ENCODE measurements at regions not wholly inside any gene's neighbourhood (a gene's known extent, or its start where the extent isn't known, plus 50 kb on each side); places are given as distances from the start of the nearest gene placed in this dataset.

DNA sequence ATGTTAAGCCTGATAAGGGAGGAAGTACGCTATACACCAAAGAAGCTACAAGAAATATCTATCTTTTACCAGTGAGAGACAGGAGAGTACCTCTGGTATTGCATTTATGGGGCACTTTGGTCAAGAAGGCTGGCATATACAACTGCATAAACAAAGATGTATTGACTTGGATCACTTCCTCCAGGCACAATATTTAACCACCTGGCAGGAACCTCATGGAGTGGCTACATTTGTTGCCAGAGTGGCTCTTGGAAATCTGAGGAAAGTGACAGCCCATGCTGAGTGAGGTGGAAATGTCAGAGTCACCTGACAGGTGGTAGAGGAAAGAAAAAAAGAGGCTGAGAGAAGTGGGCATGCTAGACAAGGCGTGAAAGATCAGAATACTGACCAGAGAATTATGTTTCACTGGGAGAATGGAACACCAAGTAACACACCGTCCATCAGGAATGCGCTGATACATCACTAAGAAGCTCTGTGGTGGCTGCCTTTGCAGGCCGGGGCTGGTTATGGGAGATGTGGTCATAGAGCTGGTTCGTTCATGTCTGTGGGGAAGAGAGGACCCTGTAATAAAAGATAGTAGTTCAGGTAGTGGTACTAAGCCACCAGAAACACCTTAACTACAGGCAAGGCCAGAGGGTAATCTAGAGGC, 61.4 kb upstream of the UFL1 start (continued):
- TF ChIP-seq, protein P1, sequence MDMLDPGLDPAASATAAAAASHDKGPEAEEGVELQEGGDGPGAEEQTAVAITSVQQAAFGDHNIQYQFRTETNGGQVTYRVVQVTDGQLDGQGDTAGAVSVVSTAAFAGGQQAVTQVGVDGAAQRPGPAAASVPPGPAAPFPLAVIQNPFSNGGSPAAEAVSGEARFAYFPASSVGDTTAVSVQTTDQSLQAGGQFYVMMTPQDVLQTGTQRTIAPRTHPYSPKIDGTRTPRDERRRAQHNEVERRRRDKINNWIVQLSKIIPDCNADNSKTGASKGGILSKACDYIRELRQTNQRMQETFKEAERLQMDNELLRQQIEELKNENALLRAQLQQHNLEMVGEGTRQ (IDR thresholded peaks at IDR 0.05; ENCODE audit: low read depth, low read length): no peak
- TF ChIP-seq, protein P1 (CRISPR knock-in tag; IDR thresholded peaks at IDR 0.05; ENCODE audit: borderline replicate concordance): no peak
- no peak for TF ChIP-seq HMG20A (CRISPR knock-in tag; IDR thresholded peaks at IDR 0.05; ENCODE audit: borderline replicate concordance)
- TF ChIP-seq ZNF589 (CRISPR knock-in tag; conservative IDR thresholded peaks at IDR 0.05): no peak

DNA sequence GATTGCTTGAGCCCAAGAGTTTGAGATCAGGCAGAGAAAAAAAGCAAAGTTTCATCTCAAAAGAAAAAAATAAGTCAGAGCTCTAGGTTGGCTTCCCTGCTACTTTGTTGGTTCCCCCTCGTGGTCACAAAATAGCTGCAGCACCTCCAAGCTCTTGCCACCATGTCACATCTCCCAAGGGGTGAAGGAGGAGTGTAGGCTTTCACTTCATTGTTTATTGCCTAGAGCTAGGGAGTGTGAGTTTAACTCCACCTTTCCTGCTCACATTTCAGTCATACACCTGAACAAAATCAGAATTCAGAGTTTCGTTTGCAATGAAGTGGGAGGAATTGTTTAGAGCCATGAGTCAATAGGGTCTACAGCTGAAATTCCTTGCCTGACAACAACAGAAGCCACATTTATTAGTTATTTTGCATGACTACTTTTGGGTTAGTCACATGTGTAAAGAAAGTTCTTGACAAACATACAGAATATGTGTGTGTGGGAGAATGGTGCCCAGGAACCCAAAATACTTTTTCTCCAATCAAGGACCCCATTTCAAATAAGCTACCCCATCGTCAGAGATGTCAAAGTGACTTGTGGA, 56.2 kb upstream of the UFL1 start:
- Histone ChIP-seq H4K20me1 (ENCODE audit: insufficient read depth, low read length) (no peaks in the 10 kb centered on the region), H3K4me2 (ENCODE audit: low read depth, low read length) (no peak overlapping the region), H3K4me1 (ENCODE audit: insufficient read depth, low read length) (no peaks in the 10 kb centered on the region), H2AFZ (ENCODE audit: low read length) (no peak overlapping the region), H3K36me3 (replicated peaks in 1 of 2; ENCODE audit: control insufficient read depth in 1 of 2, insufficient read depth in 2 of 2, low read length in 2 of 2) (no peaks in the 10 kb centered on the region), H3K9me3 (ENCODE audit: low read length) (no peaks in the 10 kb centered on the region), H3K79me2 (ENCODE audit: insufficient read depth, low read length) (no peaks in the 10 kb centered on the region), H3K9ac (ENCODE audit: insufficient read depth, low read depth, low read length) (no peak overlapping the region), H3K27ac (ENCODE audit: extremely low read length, insufficient read depth, low read length) (no peak overlapping the region), H3K27me3 (ENCODE audit: control insufficient read depth in 1 of 2, insufficient read depth in 2 of 2, low read length in 2 of 2) (no peaks in the 10 kb centered on the region), H3K4me3 (replicated peaks in 1 of 3; ENCODE audit: insufficient read depth in 1 of 3, low read depth in 2 of 3, low read length in 3 of 3) (no peak overlapping the region)
- WGBS (ENCODE audit: low lambda C conversion rate): 2% methylated on average over 3 of the region's 3 CpGs
- TF ChIP-seq ZNF616 (CRISPR knock-in tag; IDR thresholded peaks at IDR 0.05; ENCODE audit: low read depth): no peak
- intact Hi-C loops (cut with micrococcal nuclease; ENCODE audit: unreplicated experiment) (loop anchor here (5.0 kb wide), 2 partner anchors 1033 to 1103 kb away; no protein-coding TSS in a partner anchor), in situ Hi-C loops (cut with HindIII; ENCODE audit: extremely low pct_ligation_motif_present, low pct_unique_long_range_greater_than_20kb) (no loop called here)
- ATAC-seq (no peak), DNase-seq (ENCODE audit: low spot score) (no peak), FAIRE-seq (no peak)
- CTCF ChIA-PET (ENCODE audit: low intra/inter-chr PET ratio, low total read pairs): no interaction called here
- no TSS peak for BruUV-seq (replicated peaks)
- POLR2A ChIA-PET: no interaction called here
